GM18909 (cell line): ENCODE measurements at regions not wholly inside any gene's neighbourhood (a gene's known extent, or its start where the extent isn't known, plus 50 kb on each side); places are given as distances from the start of the nearest gene placed in this dataset.

Experiments used
- ATAC-seq: cut with Tn5 transposase; IDR thresholded peaks from one replicate; pipeline ENCODE4 v1.9.1; 2021; ENCODE audit warnings: mild to moderate bottlenecking; ENCODE audit not compliant: unreplicated experiment, poor library complexity

GRCh38 chr15:94602754-94603470, 371.6 kb downstream of the MCTP2 start:
- ATAC-seq, result no peak

- ATAC-seq, result no peak
Measured at GRCh38 chr15:94606286-94606685, 374.9 kb downstream of the MCTP2 start.

GRCh38 chr15:94607176-94607654, 375.9 kb downstream of the MCTP2 start:
- peak; percentile 42 for ATAC-seq

GRCh38 chr15:94610069-94610468, 378.7 kb downstream of the MCTP2 start:
- peak; percentile 75 for ATAC-seq

GRCh38 chr15:94610485-94610884, 379.1 kb downstream of the MCTP2 start:
- peak; percentile 12 for ATAC-seq

- no peak for ATAC-seq
Measured at GRCh38 chr15:94611656-94612055, 380.3 kb downstream of the MCTP2 start.

GRCh38 chr15:94615688-94616087, 384.3 kb downstream of the MCTP2 start:
- no peak for ATAC-seq

GRCh38 chr15:94620632-94621031, 389.3 kb downstream of the MCTP2 start:
- ATAC-seq, result no peak

- no peak for ATAC-seq
Measured at GRCh38 chr15:94621736-94622135, 390.4 kb downstream of the MCTP2 start.

GRCh38 chr15:94626949-94627348, 395.6 kb downstream of the MCTP2 start:
- no peak for ATAC-seq

- ATAC-seq, result peak; percentile 77
Measured at GRCh38 chr15:94631608-94632007, 400.2 kb downstream of the MCTP2 start.

- no peak for ATAC-seq
Measured at GRCh38 chr15:94638183-94638582, 406.8 kb downstream of the MCTP2 start.

GRCh38 chr15:94639701-94640100, 408.3 kb downstream of the MCTP2 start:
- ATAC-seq, result no peak

GRCh38 chr15:94644433-94644832, 413.1 kb downstream of the MCTP2 start:
- ATAC-seq, result no peak

- no peak for ATAC-seq
Measured at GRCh38 chr15:94653071-94653470, 421.7 kb downstream of the MCTP2 start.

GRCh38 chr15:94655249-94655880, 424.0 kb downstream of the MCTP2 start:
- ATAC-seq, result no peak

GRCh38 chr15:94665676-94666441, 434.5 kb downstream of the MCTP2 start:
- no peak for ATAC-seq

GRCh38 chr15:94666553-94666952, 435.2 kb downstream of the MCTP2 start:
- ATAC-seq, result no peak

GRCh38 chr15:94667109-94667508, 435.7 kb downstream of the MCTP2 start:
- no peak for ATAC-seq

GRCh38 chr15:94670438-94671034, 439.2 kb downstream of the MCTP2 start:
- ATAC-seq, result no peak
